Peyer's patch (tissue), 4 donors: ENCODE measurements at regions not wholly inside any gene's neighbourhood (a gene's known extent, or its start where the extent isn't known, plus 50 kb on each side); places are given as distances from the start of the nearest gene placed in this dataset.

Experiments
- POLR2A ChIP-seq, 2 donors: fragments of 450-650 bp; IDR thresholded peaks; one replicate each; pipeline ENCODE4 v1.5.1; 2017; ENCODE audit warnings: antibody characterized with exemption in 2 of 2, mild to moderate bottlenecking in 2 of 2, moderate library complexity in 2 of 2
- TF ChIP-seq, protein P1 (sequence below), 6 experiments: fragments of 450-650 bp in 4 of 6; fragments of 200-600 bp in 2 of 6; sonication (generic) in 1 of 6; IDR thresholded peaks; one replicate each; pipeline ENCODE4 v1.5.1; 2017 to 2019; ENCODE audit warnings: antibody characterized with exemption in 6 of 6, mild to moderate bottlenecking in 3 of 6, moderate library complexity in 1 of 6

DNA sequence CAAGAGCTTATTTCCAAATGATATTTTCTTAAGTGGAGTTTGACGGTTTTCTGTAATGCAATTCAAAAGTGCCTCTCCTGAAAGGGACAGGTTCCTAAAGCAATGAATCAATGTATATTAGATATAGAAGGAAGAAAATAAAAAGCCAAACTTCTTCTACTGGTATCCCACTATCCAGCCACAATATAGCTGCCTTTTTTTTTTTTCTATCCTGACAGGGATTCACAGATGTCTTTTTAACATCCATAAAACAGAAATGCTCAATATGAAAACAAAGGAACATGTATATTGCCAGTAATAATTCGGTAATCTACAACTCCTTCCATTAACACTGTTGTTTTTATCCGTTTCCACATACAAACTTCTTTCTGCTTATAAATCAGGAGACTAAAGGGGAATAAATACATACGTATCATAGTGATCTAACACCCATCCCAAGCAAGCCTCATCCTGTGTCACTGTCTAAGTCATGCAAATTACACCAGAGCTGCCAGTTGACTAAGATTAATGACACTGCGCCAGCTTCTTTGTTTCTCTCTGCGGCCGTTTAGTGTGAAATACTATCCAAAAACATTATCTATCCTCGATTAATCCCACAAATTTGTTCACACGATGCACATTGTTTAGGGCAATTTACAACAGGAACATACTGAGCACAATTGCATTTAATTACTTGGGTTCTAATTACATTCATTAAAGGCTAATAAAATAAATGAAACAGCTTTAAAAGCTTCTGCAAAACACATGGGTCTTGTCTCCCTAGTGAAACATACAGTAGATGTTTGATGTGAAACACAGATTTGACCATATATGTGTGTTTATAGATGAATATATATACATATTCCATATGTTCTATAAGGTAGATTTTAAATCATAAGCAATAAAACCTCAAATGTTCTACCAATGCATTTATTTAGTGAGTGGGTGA, 51.9 kb upstream of the CDIN1 start:
- no peak for TF ChIP-seq POLR2A (IDR thresholded peaks at IDR 0.05)
- TF ChIP-seq, protein P1, sequence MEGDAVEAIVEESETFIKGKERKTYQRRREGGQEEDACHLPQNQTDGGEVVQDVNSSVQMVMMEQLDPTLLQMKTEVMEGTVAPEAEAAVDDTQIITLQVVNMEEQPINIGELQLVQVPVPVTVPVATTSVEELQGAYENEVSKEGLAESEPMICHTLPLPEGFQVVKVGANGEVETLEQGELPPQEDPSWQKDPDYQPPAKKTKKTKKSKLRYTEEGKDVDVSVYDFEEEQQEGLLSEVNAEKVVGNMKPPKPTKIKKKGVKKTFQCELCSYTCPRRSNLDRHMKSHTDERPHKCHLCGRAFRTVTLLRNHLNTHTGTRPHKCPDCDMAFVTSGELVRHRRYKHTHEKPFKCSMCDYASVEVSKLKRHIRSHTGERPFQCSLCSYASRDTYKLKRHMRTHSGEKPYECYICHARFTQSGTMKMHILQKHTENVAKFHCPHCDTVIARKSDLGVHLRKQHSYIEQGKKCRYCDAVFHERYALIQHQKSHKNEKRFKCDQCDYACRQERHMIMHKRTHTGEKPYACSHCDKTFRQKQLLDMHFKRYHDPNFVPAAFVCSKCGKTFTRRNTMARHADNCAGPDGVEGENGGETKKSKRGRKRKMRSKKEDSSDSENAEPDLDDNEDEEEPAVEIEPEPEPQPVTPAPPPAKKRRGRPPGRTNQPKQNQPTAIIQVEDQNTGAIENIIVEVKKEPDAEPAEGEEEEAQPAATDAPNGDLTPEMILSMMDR (IDR thresholded peaks at IDR 0.05) = no peak
